ENCODE measurements at regions not wholly inside any gene's neighbourhood (a gene's known extent, or its start where the extent isn't known, plus 50 kb on each side); places are given as distances from the start of the nearest gene placed in this dataset.

- no peak for TF ChIP-seq CTCF (IDR thresholded peaks at IDR 0.05)
- TF ChIP-seq POLR2A (IDR thresholded peaks at IDR 0.05) = no peak
Measured at GRCh38 chr20:56143759-56144158, 104.8 kb upstream of the MC3R start.

Measured in transverse colon (tissue), 3 donors.